Smooth muscle cell (in vitro differentiated cells): ENCODE measurements at regions not wholly inside any gene's neighbourhood (a gene's known extent, or its start where the extent isn't known, plus 50 kb on each side); places are given as distances from the start of the nearest gene placed in this dataset.
"Not testable (repeated sequence)": the region's sequence is repeated elsewhere in the genome, so short reads cannot be mapped to it uniquely, and the experiment has no call there.

Experiments used
- DNase-seq: peaks from one replicate; lab custom pipeline; 2025; ENCODE audit not compliant: unreplicated experiment; lab: John Stamatoyannopoulos, UW
- H2AFZ ChIP-seq: fragments of 200-600 bp; sonication (generic); 2 replicates; pipeline ENCODE4 v1.6.0; 2016; ENCODE audit warnings: antibody characterized with exemption, low read depth, mild to moderate bottlenecking
- H3F3A ChIP-seq: fragments of 200-600 bp; sonication (generic); 2 replicates; pipeline ENCODE4 v1.6.0; 2017; ENCODE audit warnings: antibody characterized with exemption, low read depth
- H3K27ac ChIP-seq: fragments of 200-600 bp; sonication (generic); 2 replicates; pipeline ENCODE4 v1.5.1; 2016; ENCODE audit warnings: low read depth, mild to moderate bottlenecking
- H3K27me3 ChIP-seq: fragments of 200-600 bp; sonication (generic); 2 replicates; pipeline ENCODE4 v1.6.1; 2016; ENCODE audit warnings: low read depth, mild to moderate bottlenecking
- H3K36me3 ChIP-seq: fragments of 200-600 bp; sonication (generic); 2 replicates; pipeline ENCODE4 v1.5.1; 2016; ENCODE audit warnings: low read depth
- H3K4me1 ChIP-seq: fragments of 200-600 bp; sonication (generic); 2 replicates; pipeline ENCODE4 v1.5.1; 2016; ENCODE audit warnings: low read depth
- H3K4me2 ChIP-seq: fragments of 200-600 bp; sonication (generic); 2 replicates; pipeline ENCODE4 v1.6.0; 2016; ENCODE audit warnings: mild to moderate bottlenecking
- H3K4me3 ChIP-seq: fragments of 200-600 bp; sonication (generic); 2 replicates; pipeline ENCODE4 v1.5.1; 2016; ENCODE audit warnings: mild to moderate bottlenecking
- H3K79me2 ChIP-seq: fragments of 200-600 bp; sonication (generic); 2 replicates; pipeline ENCODE4 v1.6.0; 2016; ENCODE audit warnings: low read depth, mild to moderate bottlenecking
- H3K9ac ChIP-seq: fragments of 200-600 bp; sonication (generic); 2 replicates; pipeline ENCODE4 v1.6.0; 2016; ENCODE audit warnings: low read depth
- H3K9me3 ChIP-seq: fragments of 200-600 bp; sonication (generic); replicated peaks from 2 replicates; pipeline ENCODE4 v1.5.1; 2016; ENCODE audit warnings: low read depth
- H4K20me1 ChIP-seq: fragments of 200-600 bp; sonication (generic); 2 replicates; pipeline ENCODE4 v1.6.0; 2016; ENCODE audit warnings: low read depth
- CTCF ChIP-seq: fragments of 200-600 bp; sonication (generic); IDR thresholded peaks from 2 replicates; pipeline ENCODE4 v1.5.1; 2017; ENCODE audit warnings: borderline replicate concordance, mild to moderate bottlenecking, antibody characterized with exemption; ENCODE audit not compliant: insufficient read depth, poor library complexity, severe bottlenecking
- WGBS: methylation state at CpG from one replicate; pipeline ENCODE4 v1.1.7; 2016; ENCODE audit warnings: low lambda C conversion rate; 5-methylcytosine and 5-hydroxymethylcytosine counted together

GRCh38 chr6:81966968-81967367 is 214.5 kb upstream of the TENT5A start:
- no peak for TF ChIP-seq CTCF
- WGBS = 90% methylated on average over 2 of the region's 2 CpGs
- no peaks in the 10 kb centered on the region for H3K27me3 ChIP-seq

GRCh38 chr6:81962198-81962597 is 209.7 kb upstream of the TENT5A start:
- Histone ChIP-seq H4K20me1 (no peaks in the 10 kb centered on the region), H2AFZ (no peak overlapping the region), H3K27ac (no peak overlapping the region), H3F3A (no peaks in the 10 kb centered on the region), H3K9ac (no peak overlapping the region), H3K9me3 (no peaks in the 10 kb centered on the region), H3K4me3 (no peak overlapping the region), H3K36me3 (no peaks in the 10 kb centered on the region), H3K4me1 (no peaks in the 10 kb centered on the region), H3K27me3 (no peaks in the 10 kb centered on the region), H3K4me2 (no peak overlapping the region), H3K79me2 (no peaks in the 10 kb centered on the region)
- TF ChIP-seq CTCF = no peak
- WGBS = 85% methylated on average over 3 of the region's 3 CpGs
- no peak for DNase-seq

More at GRCh38 chr6:81966968-81967367, 214.5 kb upstream of the TENT5A start:
- Histone ChIP-seq H2AFZ (no peak overlapping the region), H3K4me3 (no peak overlapping the region), H3K4me2 (no peak overlapping the region), H4K20me1 (no peaks in the 10 kb centered on the region), H3K9me3 (no peaks in the 10 kb centered on the region), H3K9ac (no peak overlapping the region), H3K36me3 (no peaks in the 10 kb centered on the region), H3K79me2 (no peaks in the 10 kb centered on the region), H3K27ac (no peak overlapping the region), H3F3A (no peaks in the 10 kb centered on the region), H3K4me1 (no peaks in the 10 kb centered on the region)
- no peak for DNase-seq

- H4K20me1 ChIP-seq = no peaks in the 10 kb centered on the region
- WGBS = 0% methylated on average over 1 of the region's 1 CpG
- H3F3A ChIP-seq = no peaks in the 10 kb centered on the region
- H3K27me3 ChIP-seq = no peaks in the 10 kb centered on the region
- H2AFZ ChIP-seq = peak overlapping the region; percentile 25
- H3K9ac ChIP-seq = peak overlapping the region; percentile 7
- no peaks in the 10 kb centered on the region for H3K4me1 ChIP-seq
- H3K27ac ChIP-seq = peak overlapping the region; percentile 62
- no peaks in the 10 kb centered on the region for H3K36me3 ChIP-seq
- no peak for DNase-seq
- H3K4me2 ChIP-seq = peak overlapping the region; percentile 17
- no peaks in the 10 kb centered on the region for H3K9me3 ChIP-seq
- H3K4me3 ChIP-seq = no peak overlapping the region
- no peak for TF ChIP-seq CTCF
- no peaks in the 10 kb centered on the region for H3K79me2 ChIP-seq
Observed at GRCh38 chr6:81950877-81951276, 198.4 kb upstream of the TENT5A start.

GRCh38 chr6:81948861-81949260 is 196.4 kb upstream of the TENT5A start:
- no peaks in the 10 kb centered on the region for H3K36me3 ChIP-seq
- no peaks in the 10 kb centered on the region for H3K79me2 ChIP-seq
- no peak overlapping the region for H3K9ac ChIP-seq
- H3K27ac ChIP-seq = no peak overlapping the region
- TF ChIP-seq CTCF = no peak
- no peaks in the 10 kb centered on the region for H3K27me3 ChIP-seq
- no peak overlapping the region for H3K4me3 ChIP-seq
- no peaks in the 10 kb centered on the region for H4K20me1 ChIP-seq
- peaks cover 9% of the 10 kb centered on the region for H3K4me1 ChIP-seq
- H3F3A ChIP-seq = no peaks in the 10 kb centered on the region
- no peak for DNase-seq
- H3K9me3 ChIP-seq = no peaks in the 10 kb centered on the region
- H3K4me2 ChIP-seq = no peak overlapping the region
- H2AFZ ChIP-seq = no peak overlapping the region

GRCh38 chr6:81948196-81948595 is 195.7 kb upstream of the TENT5A start:
- H3F3A ChIP-seq, H3K4me3 ChIP-seq, H2AFZ ChIP-seq, H3K79me2 ChIP-seq, H3K27ac ChIP-seq, H3K4me1 ChIP-seq, H3K9me3 ChIP-seq, H3K36me3 ChIP-seq, H3K9ac ChIP-seq, H4K20me1 ChIP-seq, H3K27me3 ChIP-seq, DNase-seq, H3K4me2 ChIP-seq: not testable (repeated sequence)
- WGBS = 96% methylated on average over 4 of the region's 4 CpGs
